ENCODE measurements at regions not wholly inside any gene's neighbourhood (a gene's known extent, or its start where the extent isn't known, plus 50 kb on each side); places are given as distances from the start of the nearest gene placed in this dataset.

DNA sequence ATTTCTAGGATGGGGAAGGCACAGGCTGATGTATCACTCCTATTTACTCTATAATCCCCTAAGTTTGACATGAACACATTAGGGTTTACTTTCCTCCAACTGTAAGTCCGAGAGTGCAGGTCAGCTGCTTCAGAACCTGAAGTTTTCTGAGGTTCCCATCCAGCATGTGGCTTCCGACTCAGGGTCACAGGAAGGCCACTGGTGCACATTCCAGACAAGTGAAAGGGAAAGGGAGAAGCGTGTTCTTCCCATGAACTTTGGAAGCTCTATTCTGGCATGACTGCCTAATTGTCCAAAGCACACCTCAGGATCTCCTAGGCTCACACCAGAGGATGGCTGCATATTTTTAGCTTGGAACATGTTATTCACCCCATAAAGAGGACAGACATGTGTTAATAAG lies 602.6 kb downstream of the SEMA5A start:
- TF ChIP-seq, protein P1, sequence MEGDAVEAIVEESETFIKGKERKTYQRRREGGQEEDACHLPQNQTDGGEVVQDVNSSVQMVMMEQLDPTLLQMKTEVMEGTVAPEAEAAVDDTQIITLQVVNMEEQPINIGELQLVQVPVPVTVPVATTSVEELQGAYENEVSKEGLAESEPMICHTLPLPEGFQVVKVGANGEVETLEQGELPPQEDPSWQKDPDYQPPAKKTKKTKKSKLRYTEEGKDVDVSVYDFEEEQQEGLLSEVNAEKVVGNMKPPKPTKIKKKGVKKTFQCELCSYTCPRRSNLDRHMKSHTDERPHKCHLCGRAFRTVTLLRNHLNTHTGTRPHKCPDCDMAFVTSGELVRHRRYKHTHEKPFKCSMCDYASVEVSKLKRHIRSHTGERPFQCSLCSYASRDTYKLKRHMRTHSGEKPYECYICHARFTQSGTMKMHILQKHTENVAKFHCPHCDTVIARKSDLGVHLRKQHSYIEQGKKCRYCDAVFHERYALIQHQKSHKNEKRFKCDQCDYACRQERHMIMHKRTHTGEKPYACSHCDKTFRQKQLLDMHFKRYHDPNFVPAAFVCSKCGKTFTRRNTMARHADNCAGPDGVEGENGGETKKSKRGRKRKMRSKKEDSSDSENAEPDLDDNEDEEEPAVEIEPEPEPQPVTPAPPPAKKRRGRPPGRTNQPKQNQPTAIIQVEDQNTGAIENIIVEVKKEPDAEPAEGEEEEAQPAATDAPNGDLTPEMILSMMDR (IDR thresholded peaks at IDR 0.05; ENCODE audit: extremely low read depth in 1 of 2, insufficient read depth in 1 of 2, low read depth in 1 of 2, low read length in 2 of 2) = no peak
- TF ChIP-seq JUN (IDR thresholded peaks at IDR 0.05; ENCODE audit: borderline replicate concordance, insufficient read depth, insufficient read length, low read depth) = no peak
- no peak for TF ChIP-seq POLR2AphosphoS5 (IDR thresholded peaks at IDR 0.05; ENCODE audit: insufficient read depth, low read depth, low read length)
- TF ChIP-seq, protein P2, sequence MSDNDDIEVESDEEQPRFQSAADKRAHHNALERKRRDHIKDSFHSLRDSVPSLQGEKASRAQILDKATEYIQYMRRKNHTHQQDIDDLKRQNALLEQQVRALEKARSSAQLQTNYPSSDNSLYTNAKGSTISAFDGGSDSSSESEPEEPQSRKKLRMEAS (IDR thresholded peaks at IDR 0.05; ENCODE audit: insufficient read depth, insufficient read length) = no peak
- TF ChIP-seq POLR2A (IDR thresholded peaks at IDR 0.05; ENCODE audit: low read depth, low read length) = no peak

All from endothelial cell of umbilical vein (primary cell).